Activated CD4-positive, alpha-beta T cell treated with anti-CD3 and anti-CD28 coated beads, Interleukin-2, amount 50 U/mL, for 48 hours (primary cell): ENCODE measurements at regions not wholly inside any gene's neighbourhood (a gene's known extent, or its start where the extent isn't known, plus 50 kb on each side); places are given as distances from the start of the nearest gene placed in this dataset.

Experiments
- DNase-seq, 2 experiments: peaks; one replicate each; pipeline ENCODE4 v3.0.0-alpha.2; 2020

GRCh38 chr20:40265825-40266533 lies 423.1 kb downstream of the MAFB start:
- no peak for DNase-seq

- DNase-seq = no peak
These were observed 426.8 kb downstream of the MAFB start for GRCh38 chr20:40262219-40262618.

- DNase-seq = no peak
These were observed 430.1 kb downstream of the MAFB start for GRCh38 chr20:40258931-40259330.

GRCh38 chr20:40257763-40258162 lies 431.3 kb downstream of the MAFB start:
- DNase-seq = no peak

- no peak for DNase-seq
These were observed 433.7 kb downstream of the MAFB start for GRCh38 chr20:40255365-40255764.

DNA sequence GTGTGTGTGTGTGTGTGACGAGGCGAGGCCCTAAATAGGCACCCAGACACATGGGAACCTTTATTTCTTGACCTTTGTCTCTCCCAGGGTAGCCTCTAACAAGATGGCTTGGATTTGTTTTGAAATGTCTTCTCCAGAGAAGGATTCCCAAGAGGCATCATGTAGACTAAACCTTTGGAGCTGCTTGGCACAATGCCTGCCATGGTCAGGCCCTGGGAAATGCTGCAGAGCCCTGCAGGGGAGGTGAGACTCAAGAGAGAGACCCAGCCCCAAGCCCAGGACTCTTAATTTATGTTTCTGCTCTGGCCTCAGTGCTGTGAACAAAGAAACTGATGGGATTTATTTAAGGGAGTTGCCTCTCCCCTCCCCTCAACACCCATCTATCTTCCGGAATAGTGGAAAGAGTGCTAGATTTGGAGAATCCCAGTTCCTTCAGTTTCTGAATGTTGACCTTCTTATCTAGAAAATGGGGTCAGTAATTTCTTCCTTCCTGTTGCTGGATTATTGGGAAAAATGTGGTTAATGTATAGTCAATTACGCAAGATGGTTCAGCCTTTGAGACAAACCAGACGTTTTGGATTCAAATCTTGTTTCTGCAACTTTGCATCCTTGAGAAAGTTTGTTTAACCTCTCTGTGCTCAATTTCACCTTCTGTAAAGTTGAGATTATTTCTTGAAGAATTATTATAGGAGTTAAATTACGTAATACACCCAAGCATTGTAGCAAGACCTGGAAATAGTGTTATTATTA lies 434.8 kb downstream of the MAFB start:
- no peak for DNase-seq

DNA sequence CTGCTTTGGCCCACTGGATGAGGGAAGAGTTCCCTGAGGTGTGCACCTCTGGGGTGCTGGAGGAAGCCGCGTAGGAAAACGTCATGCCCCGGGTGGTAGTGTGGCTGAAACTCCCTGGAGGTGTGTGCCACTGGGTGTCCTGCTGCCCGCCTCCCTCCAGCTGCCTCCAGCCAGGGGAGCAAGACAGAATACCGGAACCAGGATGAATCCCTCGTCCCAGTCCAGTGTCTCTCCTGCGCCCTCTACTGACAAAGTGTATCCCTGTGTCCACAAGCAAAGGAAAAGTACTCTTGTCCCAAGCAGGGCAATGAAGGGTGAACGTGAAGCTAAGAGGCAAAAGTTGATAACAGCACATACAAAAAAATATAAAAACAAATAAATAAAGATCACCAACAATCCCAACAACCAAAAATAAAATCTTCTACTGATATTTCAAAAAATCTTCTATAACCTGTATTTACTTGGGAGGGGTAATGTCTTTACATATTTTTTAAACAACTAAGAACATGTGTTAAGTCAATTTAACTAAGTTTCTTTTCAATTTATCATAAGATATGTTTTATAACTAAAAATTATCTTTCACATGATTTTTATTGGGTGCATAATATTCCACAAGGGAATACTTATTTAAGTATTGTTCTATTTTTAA lies 437.6 kb downstream of the MAFB start:
- DNase-seq = peak in 1 of 2 experiments; percentile 3

DNA sequence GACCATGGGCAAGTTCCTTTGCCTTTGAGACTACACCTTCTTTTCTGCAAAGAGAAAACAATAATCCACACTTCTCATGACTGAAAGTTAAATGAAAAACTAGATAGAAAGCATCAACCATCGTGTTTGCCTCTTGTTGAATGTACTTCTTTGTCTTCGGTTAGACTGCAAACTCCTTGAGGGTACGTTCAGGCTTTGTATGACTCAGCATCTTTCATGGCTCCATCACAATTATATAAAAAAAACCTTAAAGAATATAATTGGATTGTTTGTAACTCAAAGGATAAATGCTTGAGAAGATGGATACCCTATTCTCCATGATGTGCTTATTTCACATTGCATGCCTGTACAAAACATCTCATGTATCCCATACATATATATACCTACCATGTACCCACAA lies 439.2 kb downstream of the MAFB start:
- DNase-seq = no peak

- DNase-seq = no peak
These were observed 443.2 kb downstream of the MAFB start for GRCh38 chr20:40245829-40246228.

DNA sequence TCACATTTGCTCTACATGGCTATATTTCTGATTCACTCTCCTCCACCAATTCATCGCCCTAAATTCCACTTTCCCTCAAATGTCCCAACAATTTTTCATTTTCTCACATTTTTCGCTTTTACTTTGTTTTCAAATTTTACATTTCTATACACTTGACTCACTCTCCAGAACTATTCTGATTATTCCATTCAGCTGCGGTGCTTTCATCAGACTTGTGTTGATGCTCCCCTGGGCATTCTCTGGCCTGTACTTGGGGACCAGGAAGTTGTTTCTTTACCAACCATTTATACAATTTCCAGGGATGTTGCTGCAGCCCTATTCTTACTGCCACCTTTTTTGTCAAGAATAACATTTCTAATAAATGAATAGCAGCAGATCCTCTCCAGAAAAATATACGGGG lies 444.8 kb downstream of the MAFB start:
- no peak for DNase-seq

DNA sequence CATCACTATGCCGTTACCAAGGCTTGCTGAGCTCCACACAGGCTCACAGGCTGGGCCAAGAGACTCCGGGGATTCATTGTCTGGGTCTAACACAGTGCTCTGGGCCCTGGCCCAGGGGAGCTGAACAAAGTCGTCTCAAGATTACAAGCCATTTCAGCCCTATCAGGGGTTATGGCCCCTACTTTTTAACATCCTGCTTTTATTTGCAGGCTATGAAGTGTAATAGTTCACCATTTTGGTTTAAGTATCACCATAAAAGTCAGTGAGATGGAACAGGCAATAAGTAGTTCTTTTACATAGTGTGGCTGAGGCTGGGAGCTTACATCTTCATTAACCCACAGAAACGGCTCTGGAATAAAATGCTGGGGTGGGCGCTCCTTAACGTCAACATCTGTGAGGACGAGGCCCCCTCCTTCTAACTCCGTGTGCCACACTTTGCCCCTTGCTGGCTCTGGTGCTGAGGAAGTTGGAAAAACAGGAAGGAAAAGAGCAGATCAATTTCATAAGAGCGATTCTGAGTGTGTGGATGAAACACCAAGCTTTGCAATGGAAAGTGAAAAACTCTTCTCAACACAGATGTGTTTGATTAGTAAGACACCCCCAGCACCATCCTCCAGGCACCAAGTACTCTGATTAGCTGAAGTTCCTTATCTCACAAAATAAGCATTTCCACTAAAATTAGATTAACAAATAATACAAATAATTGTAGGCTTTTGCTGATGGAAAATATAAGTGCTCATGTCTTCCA lies 447.3 kb downstream of the MAFB start:
- no peak for DNase-seq

- DNase-seq = no peak
These were observed 450.5 kb downstream of the MAFB start for GRCh38 chr20:40238511-40238910.

DNA sequence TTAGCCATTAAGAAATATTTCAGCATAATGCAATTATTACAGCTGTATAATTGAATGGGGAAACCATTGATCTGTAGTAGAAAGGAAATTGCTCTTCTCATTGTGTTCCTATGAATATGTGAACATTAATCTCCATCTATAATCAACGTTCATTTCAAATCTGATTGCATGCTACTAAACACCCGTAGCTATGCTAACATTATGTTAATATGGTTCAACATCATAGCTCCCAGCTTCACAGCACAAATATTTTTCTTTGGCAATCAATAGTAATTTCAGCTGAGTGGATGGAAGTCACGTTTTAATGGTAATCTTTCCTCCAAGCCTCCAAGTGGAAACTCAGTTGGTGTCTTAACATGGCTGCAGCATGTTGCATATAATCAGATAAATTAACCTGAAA lies 454.4 kb downstream of the MAFB start:
- no peak for DNase-seq

- no peak for DNase-seq
These were observed 455.6 kb downstream of the MAFB start for GRCh38 chr20:40233406-40233805.

- DNase-seq = no peak
These were observed 456.3 kb downstream of the MAFB start for GRCh38 chr20:40232756-40233155.

DNA sequence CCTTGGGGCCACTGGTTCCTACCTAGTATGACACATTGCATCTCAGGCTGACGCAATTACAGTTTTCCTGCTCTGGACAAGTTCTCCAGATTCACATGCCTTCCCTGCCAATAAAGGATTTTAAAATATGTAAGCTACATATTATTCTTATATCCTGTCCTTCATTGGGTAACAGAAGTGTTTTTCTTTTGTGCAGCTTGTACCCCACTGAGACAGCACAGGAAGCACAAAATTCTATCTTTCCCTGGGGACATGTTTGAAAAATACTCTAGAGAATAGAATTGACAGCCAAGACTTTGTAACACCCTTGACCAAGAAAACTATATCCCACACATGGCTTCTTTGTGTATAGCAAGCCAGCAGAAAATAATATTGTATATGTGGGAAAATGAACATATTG lies 456.8 kb downstream of the MAFB start:
- no peak for DNase-seq

GRCh38 chr20:40230486-40230885 lies 458.6 kb downstream of the MAFB start:
- DNase-seq = no peak

DNA sequence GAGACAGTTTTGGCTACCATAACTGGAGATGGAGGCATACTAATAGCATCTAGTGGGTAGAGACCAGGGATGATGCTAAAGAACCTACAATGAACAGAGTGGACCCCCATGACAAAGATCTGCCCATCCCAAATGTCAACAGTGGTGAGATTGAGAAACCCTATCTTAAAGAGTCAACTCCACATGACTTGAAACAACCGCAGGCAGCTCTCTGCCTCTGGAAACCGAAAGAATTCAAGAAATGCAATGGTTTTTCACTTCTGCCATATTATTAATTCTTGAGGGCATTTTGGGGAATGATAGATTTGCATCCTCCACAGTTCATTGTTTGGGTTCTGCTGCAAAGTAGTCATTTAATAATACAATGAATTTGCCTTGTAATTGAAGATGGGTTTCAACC lies 463.4 kb downstream of the MAFB start:
- no peak for DNase-seq

DNA sequence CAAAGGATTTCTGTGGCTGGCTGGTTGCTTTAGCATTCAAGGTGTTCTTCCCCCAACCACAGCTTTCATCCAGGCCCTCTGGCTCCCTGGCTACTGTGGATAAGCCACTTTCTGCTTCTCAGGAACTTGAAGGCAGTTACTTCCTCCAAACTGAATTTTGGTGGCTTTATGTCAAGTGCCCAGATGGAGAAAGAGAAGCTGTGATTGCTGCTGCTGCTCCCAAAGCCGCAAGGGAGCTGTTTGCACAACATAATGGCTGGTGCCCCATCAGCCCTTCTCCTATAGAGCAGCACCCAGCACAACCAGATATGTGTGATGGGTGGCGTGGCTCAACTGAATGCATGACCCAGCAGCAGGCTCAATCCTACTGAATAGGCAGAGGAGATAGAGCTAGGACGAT lies 465.2 kb downstream of the MAFB start:
- DNase-seq = no peak

- DNase-seq = no peak
These were observed 470.1 kb downstream of the MAFB start for GRCh38 chr20:40218971-40219370.

- no peak for DNase-seq
These were observed 470.6 kb downstream of the MAFB start for GRCh38 chr20:40218316-40218969.

GRCh38 chr20:40207655-40208054 lies 481.4 kb downstream of the MAFB start:
- no peak for DNase-seq

DNA sequence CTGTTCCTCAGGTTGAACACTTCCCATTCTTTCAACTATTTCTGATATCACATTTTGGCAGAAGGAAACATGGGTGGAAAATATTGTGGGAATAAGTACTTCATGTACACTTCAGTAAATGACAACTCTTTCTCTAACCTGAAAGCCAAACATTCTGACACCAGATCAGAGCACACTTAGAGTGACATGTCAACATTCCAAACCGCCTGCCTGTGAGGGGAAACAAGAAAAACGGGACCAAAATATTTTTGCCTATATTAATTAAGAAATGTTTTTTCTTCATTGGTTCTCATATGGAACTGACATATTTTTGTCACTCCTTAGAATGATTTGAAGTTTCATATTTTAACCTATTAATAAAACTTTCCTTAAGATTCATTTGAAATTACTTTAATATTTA lies 483.1 kb downstream of the MAFB start:
- no peak for DNase-seq
